Prostate gland (tissue), 2 donors: ENCODE measurements at regions not wholly inside any gene's neighbourhood (a gene's known extent, or its start where the extent isn't known, plus 50 kb on each side); places are given as distances from the start of the nearest gene placed in this dataset.

Experiments used
- DNase-seq: peaks from one replicate; pipeline ENCODE4 v3.0.0-alpha.2; 2019; ENCODE audit warnings: low spot score
- H3K27ac ChIP-seq, 2 donors: fragments of 200-600 bp; sonication (generic); 2 replicates each; pipeline ENCODE4 v1.5.1; 2017 to 2019
- H3K27me3 ChIP-seq: fragments of 200-600 bp; sonication (generic); replicated peaks from 2 replicates; pipeline ENCODE4 v1.5.1; 2019; ENCODE audit not compliant: insufficient read depth
- H3K36me3 ChIP-seq, 2 donors: fragments of 200-600 bp; sonication (generic); 1 replicate in 1 of 2; 2 replicates in 1 of 2; pipeline versions ENCODE4 v1.5.1 to v1.8.1; 2017 to 2019
- H3K4me1 ChIP-seq: fragments of 200-600 bp; sonication (generic); replicated peaks from 2 replicates; pipeline ENCODE4 v1.5.1; 2019
- H3K4me3 ChIP-seq, 2 donors: fragments of 200-600 bp; sonication (generic); 2 replicates each; pipeline ENCODE4 v1.5.1; 2017 to 2019
- H3K9me3 ChIP-seq: fragments of 200-600 bp; sonication (generic); 2 replicates; pipeline ENCODE4 v1.5.1; 2017
- CTCF ChIP-seq, 4 experiments: fragments of 200-600 bp in 2 of 4; fragments of 450-650 bp in 2 of 4; sonication (generic) in 2 of 4; IDR thresholded peaks; 1 replicate in 3 of 4; 2 replicates in 1 of 4; pipeline ENCODE4 v1.5.1; 2016 to 2019; ENCODE audit warnings: antibody characterized with exemption in 4 of 4, mild to moderate bottlenecking in 2 of 4, moderate library complexity in 2 of 4
- POLR2A ChIP-seq: fragments of 450-650 bp; IDR thresholded peaks from one replicate; pipeline ENCODE4 v1.6.1; 2016; ENCODE audit warnings: antibody characterized with exemption, mild to moderate bottlenecking
- POLR2AphosphoS5 ChIP-seq: sonication (generic); formaldehyde crosslinking; IDR thresholded peaks from one replicate; pipeline ENCODE4 v1.6.1; 2017; ENCODE audit warnings: antibody characterized with exemption
- WGBS: methylation state at CpG from one replicate; pipeline ENCODE4 v1.1.5; 2018; 5-methylcytosine and 5-hydroxymethylcytosine counted together
- intact Hi-C: fragments of 100-400 bp; cut with DNase I; formaldehyde crosslinking; loops from one replicate; pipeline ENCODE4 v1.14.2; 2022

GRCh38 chr12:111178181-111179081, 190.5 kb downstream of the PHETA1 start:
- H3K36me3 ChIP-seq, result no peaks in the 10 kb centered on the region
- H3K4me1 ChIP-seq, result peaks cover 8% of the 10 kb centered on the region
- no peak overlapping the region for H3K4me3 ChIP-seq
- no peaks in the 10 kb centered on the region for H3K27me3 ChIP-seq
- peak; percentile 9 for DNase-seq
- no peaks in the 10 kb centered on the region for H3K9me3 ChIP-seq
- 29% methylated on average over 18 of the region's 18 CpGs for WGBS
- H3K27ac ChIP-seq, result no peak overlapping the region
- intact Hi-C loops, result loop anchor here (10.0 kb wide), 1 partner anchor 154 kb away; no protein-coding TSS in a partner anchor
- TF ChIP-seq POLR2AphosphoS5 (no peak), POLR2A (no peak)

GRCh38 chr12:111175396-111176094, 193.3 kb downstream of the PHETA1 start:
- H3K27ac ChIP-seq, result no peak overlapping the region
- intact Hi-C loops, result loop anchor here (10.0 kb wide), 1 partner anchor 151 kb away; no protein-coding TSS in a partner anchor
- H3K36me3 ChIP-seq, result no peaks in the 10 kb centered on the region
- TF ChIP-seq POLR2AphosphoS5, result no peak
- no peak for TF ChIP-seq POLR2A
- TF ChIP-seq CTCF (IDR thresholded peaks at IDR 0.05), result no peak
- DNase-seq, result no peak
- H3K4me3 ChIP-seq, result no peak overlapping the region
- peaks cover 2% of the 10 kb centered on the region for H3K4me1 ChIP-seq
- no peaks in the 10 kb centered on the region for H3K27me3 ChIP-seq
- no peaks in the 10 kb centered on the region for H3K9me3 ChIP-seq
- WGBS, result 53% methylated on average over 10 of the region's 10 CpGs

- intact Hi-C loops, result loop anchor here (10.0 kb wide), 1 partner anchor 150 kb away; no protein-coding TSS in a partner anchor
- Histone ChIP-seq H3K4me3 (no peak overlapping the region), H3K9me3 (no peaks in the 10 kb centered on the region), H3K36me3 (no peaks in the 10 kb centered on the region), H3K27me3 (no peaks in the 10 kb centered on the region), H3K4me1 (no peaks in the 10 kb centered on the region), H3K27ac (no peak overlapping the region)
- TF ChIP-seq CTCF (IDR thresholded peaks at IDR 0.05), result no peak
- no peak for TF ChIP-seq POLR2A
- TF ChIP-seq POLR2AphosphoS5, result no peak
- 10% methylated on average over 3 of the region's 3 CpGs for WGBS
- no peak for DNase-seq
Observed at GRCh38 chr12:111174961-111175345, 193.9 kb downstream of the PHETA1 start.

- no peaks in the 10 kb centered on the region for H3K36me3 ChIP-seq
- WGBS, result 71% methylated on average over 8 of the region's 8 CpGs
- no peak overlapping the region for H3K27ac ChIP-seq
- H3K9me3 ChIP-seq, result no peaks in the 10 kb centered on the region
- peak in 3 of 4 experiments; percentile 29 to 53 (median 50) for TF ChIP-seq CTCF (IDR thresholded peaks at IDR 0.05)
- no peak for TF ChIP-seq POLR2AphosphoS5
- TF ChIP-seq POLR2A, result no peak
- no peaks in the 10 kb centered on the region for H3K27me3 ChIP-seq
- intact Hi-C loops, result loop anchor here (10.0 kb wide), 1 partner anchor 150 kb away; no protein-coding TSS in a partner anchor
- DNase-seq, result no peak
- no peak overlapping the region for H3K4me3 ChIP-seq
- H3K4me1 ChIP-seq, result no peaks in the 10 kb centered on the region
Observed at GRCh38 chr12:111174251-111174960, 194.5 kb downstream of the PHETA1 start.

GRCh38 chr12:111173836-111174235, 195.1 kb downstream of the PHETA1 start:
- Histone ChIP-seq H3K27ac (no peak overlapping the region), H3K36me3 (no peaks in the 10 kb centered on the region), H3K9me3 (no peaks in the 10 kb centered on the region), H3K4me3 (no peak overlapping the region), H3K27me3 (no peaks in the 10 kb centered on the region), H3K4me1 (no peaks in the 10 kb centered on the region)
- no peak for DNase-seq
- intact Hi-C loops, result loop anchor here (10.0 kb wide), 1 partner anchor 149 kb away; no protein-coding TSS in a partner anchor
- 88% methylated on average over 3 of the region's 3 CpGs for WGBS
- no peak for TF ChIP-seq POLR2AphosphoS5
- no peak for TF ChIP-seq CTCF (IDR thresholded peaks at IDR 0.05)
- no peak for TF ChIP-seq POLR2A
